Bronchial epithelial cell (primary cell): ENCODE measurements at regions not wholly inside any gene's neighbourhood (a gene's known extent, or its start where the extent isn't known, plus 50 kb on each side); places are given as distances from the start of the nearest gene placed in this dataset.
A peak's percentile ranks its signal among the peaks of the same experiment; 100 is the strongest.
"Not testable (repeated sequence)": the region's sequence is repeated elsewhere in the genome, so short reads cannot be mapped to it uniquely, and the experiment has no call there.

Experiments
- DNase-seq: peaks from one replicate; pipeline ENCODE4 v3.0.0-alpha.2; 2010; ENCODE audit warnings: low read depth
- FAIRE-seq: peaks from 2 replicates; lab custom pipeline; 2011; peaks lifted over from hg19 to GRCh38; lab: Jason Lieb, UNC
- H3K27me3 ChIP-seq: 2 replicates; pipeline ENCODE4 v1.5.1; 2011; ENCODE audit warnings: low read length; ENCODE audit not compliant: control insufficient read depth, insufficient read depth
- H3K36me3 ChIP-seq: 2 replicates; pipeline ENCODE4 v1.5.1; 2011; ENCODE audit warnings: low read length; ENCODE audit not compliant: control insufficient read depth, insufficient read depth
- H3K4me3 ChIP-seq: 2 replicates; pipeline ENCODE4 v1.5.1; 2011; ENCODE audit warnings: mild to moderate bottlenecking, low read depth, low read length, control low read depth
- TF ChIP-seq, protein P1 (sequence below): IDR thresholded peaks from 2 replicates; pipeline ENCODE4 v1.5.1; 2011; ENCODE audit warnings: mild to moderate bottlenecking, moderate library complexity, low read length, control low read depth, inconsistent platforms; ENCODE audit not compliant: insufficient read depth, severe bottlenecking

DNA sequence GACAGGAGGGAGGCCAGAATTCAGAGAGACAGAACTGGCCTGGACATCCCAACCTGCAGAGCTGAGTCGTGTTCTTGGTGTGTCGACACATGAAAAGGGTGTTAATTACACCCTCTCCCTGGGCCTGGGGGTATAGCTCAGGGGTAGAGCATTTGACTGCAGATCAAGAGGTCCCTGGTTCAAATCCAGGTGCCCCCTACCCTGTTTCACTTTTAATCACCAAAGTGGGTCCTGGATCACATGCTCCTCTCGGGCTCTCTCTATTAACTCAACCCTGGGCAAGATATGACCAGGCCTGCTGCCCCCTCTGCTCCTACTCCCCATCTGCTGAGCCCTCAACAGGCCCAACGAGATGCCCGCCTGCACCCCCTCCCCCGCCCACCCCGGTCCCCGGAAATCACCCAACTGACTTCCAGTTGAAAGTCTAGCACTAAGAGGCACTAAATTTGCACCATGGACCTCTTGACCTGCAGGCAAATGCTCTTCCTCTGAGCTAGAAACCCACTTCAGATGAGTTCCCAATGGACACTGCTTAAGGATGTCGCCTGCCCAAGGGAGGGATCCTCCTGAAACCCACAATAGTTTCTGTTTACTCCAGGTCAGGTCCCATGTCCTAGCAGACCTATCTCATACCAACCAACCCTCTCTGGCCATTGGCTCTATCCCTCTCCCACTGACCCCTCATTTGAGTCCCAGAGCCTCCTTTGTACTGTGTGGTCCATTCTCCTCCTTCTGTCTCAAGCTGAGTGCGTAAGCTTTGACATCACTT lies 137.6 kb downstream of the ZNF467 start:
- no peaks in the 10 kb centered on the region for H3K36me3 ChIP-seq
- DNase-seq (peak; percentile 38), FAIRE-seq (no peak)
- no peak overlapping the region for H3K4me3 ChIP-seq
- TF ChIP-seq, protein P1, sequence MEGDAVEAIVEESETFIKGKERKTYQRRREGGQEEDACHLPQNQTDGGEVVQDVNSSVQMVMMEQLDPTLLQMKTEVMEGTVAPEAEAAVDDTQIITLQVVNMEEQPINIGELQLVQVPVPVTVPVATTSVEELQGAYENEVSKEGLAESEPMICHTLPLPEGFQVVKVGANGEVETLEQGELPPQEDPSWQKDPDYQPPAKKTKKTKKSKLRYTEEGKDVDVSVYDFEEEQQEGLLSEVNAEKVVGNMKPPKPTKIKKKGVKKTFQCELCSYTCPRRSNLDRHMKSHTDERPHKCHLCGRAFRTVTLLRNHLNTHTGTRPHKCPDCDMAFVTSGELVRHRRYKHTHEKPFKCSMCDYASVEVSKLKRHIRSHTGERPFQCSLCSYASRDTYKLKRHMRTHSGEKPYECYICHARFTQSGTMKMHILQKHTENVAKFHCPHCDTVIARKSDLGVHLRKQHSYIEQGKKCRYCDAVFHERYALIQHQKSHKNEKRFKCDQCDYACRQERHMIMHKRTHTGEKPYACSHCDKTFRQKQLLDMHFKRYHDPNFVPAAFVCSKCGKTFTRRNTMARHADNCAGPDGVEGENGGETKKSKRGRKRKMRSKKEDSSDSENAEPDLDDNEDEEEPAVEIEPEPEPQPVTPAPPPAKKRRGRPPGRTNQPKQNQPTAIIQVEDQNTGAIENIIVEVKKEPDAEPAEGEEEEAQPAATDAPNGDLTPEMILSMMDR = no peak
- peaks cover 4% of the 10 kb centered on the region for H3K27me3 ChIP-seq

DNA sequence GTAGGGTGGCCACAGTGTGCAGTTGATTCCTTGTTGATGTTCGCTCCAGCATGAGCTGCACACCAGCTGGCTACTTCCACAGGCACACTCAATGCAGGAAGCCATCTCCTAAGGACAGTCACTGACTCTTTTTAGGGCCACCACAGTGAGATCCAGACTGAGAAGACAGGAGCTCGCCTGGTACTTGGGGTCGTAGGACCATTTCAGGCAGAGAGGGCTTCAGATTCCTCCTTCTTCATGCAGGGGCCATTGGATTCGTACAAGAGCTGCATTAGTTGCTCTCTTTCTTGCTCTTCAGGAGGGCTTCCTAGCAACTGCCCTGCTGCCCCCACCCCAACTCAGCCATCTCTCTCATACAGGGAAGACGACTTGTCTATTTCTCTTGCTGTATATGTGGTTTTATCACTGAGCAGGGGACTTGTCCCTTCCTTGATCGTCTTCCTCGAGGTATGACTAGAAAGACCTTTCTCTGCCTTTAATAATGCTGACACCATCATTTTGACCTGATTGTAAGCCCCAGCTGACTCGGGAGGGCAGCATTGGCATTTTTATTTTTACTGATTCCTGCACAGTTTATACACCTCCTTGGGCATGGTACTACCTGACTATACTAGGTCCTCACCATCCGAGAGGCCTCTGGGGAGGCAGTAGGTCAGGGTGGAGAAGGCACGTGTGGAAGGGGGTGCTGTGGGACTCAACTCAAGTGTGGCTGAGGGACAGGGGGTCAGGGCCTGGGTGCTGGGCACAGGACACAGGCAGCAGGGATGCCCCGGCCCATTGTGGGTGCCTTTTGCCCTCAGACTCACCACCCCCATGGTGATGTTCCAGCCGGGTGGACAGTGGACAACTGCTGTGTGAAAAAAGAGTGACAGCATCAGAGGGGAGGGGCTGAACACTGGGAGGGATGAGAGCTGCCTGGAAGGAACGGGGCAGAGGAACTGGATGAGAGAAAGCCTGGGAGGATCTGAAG lies 136.7 kb upstream of the ZNF746 start:
- FAIRE-seq = no peak
- DNase-seq = no peak
- no peaks in the 10 kb centered on the region for H3K36me3 ChIP-seq
- H3K4me3 ChIP-seq = no peak overlapping the region
- TF ChIP-seq, protein P1 = no peak
- H3K27me3 ChIP-seq = peaks cover 4% of the 10 kb centered on the region

DNA sequence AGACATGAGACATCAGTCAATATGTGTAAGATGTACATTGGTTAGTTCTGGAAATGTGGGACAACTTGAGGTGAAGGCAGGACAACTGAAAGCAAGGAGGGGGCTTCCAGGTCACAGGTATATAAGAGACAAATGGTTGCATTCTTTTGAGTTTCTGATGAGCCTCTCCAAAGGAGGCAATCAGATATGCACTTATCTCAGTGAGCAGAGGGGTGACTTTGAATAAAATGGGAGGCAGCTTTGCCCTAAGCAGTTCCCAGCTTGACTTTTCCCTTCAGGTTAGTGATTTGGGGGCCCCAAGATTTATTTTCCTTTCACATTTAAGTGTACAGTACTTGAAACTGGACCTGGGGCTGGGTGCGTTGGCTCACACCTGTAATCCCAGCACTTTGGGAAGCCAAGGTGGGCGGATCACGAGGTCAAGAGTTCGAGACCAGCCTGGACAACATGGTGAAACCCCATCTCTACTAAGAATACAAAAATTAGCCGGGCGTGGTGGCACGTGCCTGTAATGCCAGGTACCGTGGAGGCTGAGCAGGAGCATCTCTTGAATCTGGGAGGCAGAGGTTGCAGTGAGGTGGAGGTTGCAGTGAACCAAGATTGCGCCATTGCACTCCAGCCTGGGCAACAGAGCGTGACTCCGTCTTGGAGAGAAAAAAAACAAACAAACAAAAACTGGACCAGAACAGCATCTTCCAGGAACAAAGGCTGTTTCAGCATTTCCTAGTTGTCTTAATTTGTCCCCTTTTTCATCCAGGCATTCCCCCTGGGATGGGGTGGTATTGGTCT lies 130.9 kb upstream of the ZNF746 start:
- not testable (repeated sequence) for FAIRE-seq, H3K27me3 ChIP-seq, H3K4me3 ChIP-seq, H3K36me3 ChIP-seq, DNase-seq

DNA sequence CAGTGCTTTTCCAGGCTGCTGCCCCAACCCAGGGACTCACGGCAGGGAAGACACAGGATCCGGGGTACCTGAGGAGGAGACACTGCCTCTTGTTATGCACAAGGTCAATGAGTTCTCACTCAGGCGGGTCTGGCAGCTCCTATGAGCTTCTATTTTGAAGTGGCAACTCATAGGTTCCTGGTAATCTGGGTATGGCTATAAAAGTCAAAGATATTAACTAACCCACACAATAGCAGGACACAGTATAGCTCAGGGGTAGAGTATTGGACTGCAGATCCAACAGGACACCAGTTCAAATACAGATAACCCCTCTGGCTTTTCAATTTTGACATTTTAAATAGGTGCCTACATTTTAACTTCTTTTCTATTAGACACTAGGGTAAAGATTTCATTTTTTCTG lies 130.3 kb upstream of the ZNF746 start:
- no peak for FAIRE-seq
- H3K4me3 ChIP-seq = no peak overlapping the region
- H3K36me3 ChIP-seq = no peaks in the 10 kb centered on the region
- TF ChIP-seq, protein P1 = no peak
- no peak for DNase-seq
- H3K27me3 ChIP-seq = no peaks in the 10 kb centered on the region

DNA sequence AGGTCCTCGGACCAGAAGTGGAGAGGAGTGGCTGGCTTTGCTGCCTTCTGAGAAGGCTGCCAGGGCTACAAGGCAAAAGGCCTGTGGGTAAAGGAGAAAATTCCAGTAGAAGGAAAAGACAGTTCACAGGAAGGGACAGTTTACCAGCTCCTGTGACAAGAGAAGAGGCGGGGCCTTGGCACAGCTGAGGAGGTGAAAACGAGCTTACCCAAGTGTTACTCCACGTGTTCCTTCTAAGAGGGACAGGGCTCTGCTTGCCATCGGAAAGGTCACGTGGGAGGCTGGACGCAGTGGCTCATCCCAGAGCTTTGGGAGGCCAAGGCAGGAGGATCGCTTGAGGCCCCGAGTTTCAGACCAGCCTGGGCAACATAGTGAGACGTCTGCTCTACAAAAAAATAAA lies 129.4 kb upstream of the ZNF746 start:
- TF ChIP-seq, protein P1 = no peak
- Histone ChIP-seq H3K27me3 (no peaks in the 10 kb centered on the region), H3K4me3 (no peak overlapping the region), H3K36me3 (peaks cover 2% of the 10 kb centered on the region)
- no peak for DNase-seq
- FAIRE-seq = no peak
